Glutamatergic neuron (in vitro differentiated cells): ENCODE measurements at regions not wholly inside any gene's neighbourhood (a gene's known extent, or its start where the extent isn't known, plus 50 kb on each side); places are given as distances from the start of the nearest gene placed in this dataset.

Experiments
- DNase-seq: peaks from one replicate; pipeline ENCODE4 v3.0.0; 2022
- H3K27ac Mint-ChIP-seq: one replicate; pipeline ENCODE4 v1.8.0; 2020; ENCODE audit warnings: mild to moderate bottlenecking, mixed read lengths, inconsistent platforms; ENCODE audit not compliant: unreplicated experiment
- H3K27me3 Mint-ChIP-seq: one replicate; pipeline ENCODE4 v1.8.0; 2020; ENCODE audit warnings: mild to moderate bottlenecking, moderate library complexity, mixed read lengths, inconsistent platforms; ENCODE audit not compliant: unreplicated experiment
- H3K36me3 Mint-ChIP-seq: one replicate; pipeline ENCODE4 v1.8.0; 2020; ENCODE audit warnings: mild to moderate bottlenecking, mixed read lengths, inconsistent platforms; ENCODE audit not compliant: unreplicated experiment
- H3K4me1 Mint-ChIP-seq: one replicate; pipeline ENCODE4 v1.8.0; 2020; ENCODE audit warnings: mild to moderate bottlenecking, low read depth, mixed read lengths, inconsistent platforms; ENCODE audit not compliant: unreplicated experiment
- H3K4me3 Mint-ChIP-seq: one replicate; pipeline ENCODE4 v1.8.0; 2020; ENCODE audit warnings: mild to moderate bottlenecking, mixed read lengths, inconsistent platforms; ENCODE audit not compliant: unreplicated experiment
- H3K9me3 Mint-ChIP-seq: one replicate; pipeline ENCODE4 v1.8.0; 2020; ENCODE audit warnings: mild to moderate bottlenecking, moderate library complexity, mixed read lengths, inconsistent platforms; ENCODE audit not compliant: unreplicated experiment
- TF ChIP-seq, protein P1 (sequence below): fragments of 200-600 bp; sonication (generic); IDR thresholded peaks from one replicate; pipeline ENCODE4 v1.5.0; 2021; ENCODE audit not compliant: partially characterized antibody, unreplicated experiment

DNA sequence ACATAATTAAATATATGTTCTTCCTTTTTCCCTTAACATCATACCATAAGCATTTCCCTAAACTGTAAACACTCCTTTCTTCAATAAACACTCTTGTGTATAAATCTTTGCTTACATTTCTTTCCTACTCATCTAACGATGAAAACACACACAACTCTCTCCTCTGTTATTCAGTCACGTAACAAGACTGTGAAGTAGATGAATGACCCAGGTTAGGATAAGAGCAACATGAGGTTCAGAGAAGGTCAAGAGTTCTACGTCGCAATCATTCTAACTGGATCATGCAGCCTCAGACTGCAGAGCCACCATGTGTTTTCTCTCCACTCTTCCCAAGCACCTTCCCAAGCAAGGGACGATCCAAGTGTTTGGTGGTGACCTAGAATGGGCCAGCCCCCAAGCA is 70.5 kb upstream of the SPTLC1 start:
- no peak for DNase-seq
- no peak overlapping the region for H3K4me3 Mint-ChIP-seq
- H3K4me1 Mint-ChIP-seq: peaks cover 4% of the 10 kb centered on the region
- peaks cover 9% of the 10 kb centered on the region for H3K27me3 Mint-ChIP-seq
- H3K9me3 Mint-ChIP-seq: peaks cover 3% of the 10 kb centered on the region
- no peaks in the 10 kb centered on the region for H3K36me3 Mint-ChIP-seq
- H3K27ac Mint-ChIP-seq: no peak overlapping the region
- TF ChIP-seq, protein P1, sequence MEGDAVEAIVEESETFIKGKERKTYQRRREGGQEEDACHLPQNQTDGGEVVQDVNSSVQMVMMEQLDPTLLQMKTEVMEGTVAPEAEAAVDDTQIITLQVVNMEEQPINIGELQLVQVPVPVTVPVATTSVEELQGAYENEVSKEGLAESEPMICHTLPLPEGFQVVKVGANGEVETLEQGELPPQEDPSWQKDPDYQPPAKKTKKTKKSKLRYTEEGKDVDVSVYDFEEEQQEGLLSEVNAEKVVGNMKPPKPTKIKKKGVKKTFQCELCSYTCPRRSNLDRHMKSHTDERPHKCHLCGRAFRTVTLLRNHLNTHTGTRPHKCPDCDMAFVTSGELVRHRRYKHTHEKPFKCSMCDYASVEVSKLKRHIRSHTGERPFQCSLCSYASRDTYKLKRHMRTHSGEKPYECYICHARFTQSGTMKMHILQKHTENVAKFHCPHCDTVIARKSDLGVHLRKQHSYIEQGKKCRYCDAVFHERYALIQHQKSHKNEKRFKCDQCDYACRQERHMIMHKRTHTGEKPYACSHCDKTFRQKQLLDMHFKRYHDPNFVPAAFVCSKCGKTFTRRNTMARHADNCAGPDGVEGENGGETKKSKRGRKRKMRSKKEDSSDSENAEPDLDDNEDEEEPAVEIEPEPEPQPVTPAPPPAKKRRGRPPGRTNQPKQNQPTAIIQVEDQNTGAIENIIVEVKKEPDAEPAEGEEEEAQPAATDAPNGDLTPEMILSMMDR: no peak

DNA sequence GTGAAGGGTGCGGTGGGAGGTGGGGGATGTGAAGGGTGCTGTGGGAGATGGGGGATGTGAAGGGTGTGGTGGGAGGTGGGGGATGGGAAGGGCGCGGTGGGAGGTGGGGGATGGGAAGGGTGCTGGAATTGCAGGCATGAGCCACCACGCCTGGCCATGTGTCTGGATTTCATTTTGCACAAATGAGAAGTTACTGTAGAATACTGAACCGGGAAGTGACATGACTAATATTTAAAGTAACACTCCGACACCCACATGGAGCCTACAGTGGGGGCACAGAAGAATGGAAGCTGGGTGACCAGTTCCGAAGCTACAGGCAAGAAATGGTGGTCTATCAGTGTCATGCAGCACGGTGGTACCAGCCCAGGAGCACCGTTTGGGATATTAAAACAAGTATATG is 69.9 kb upstream of the SPTLC1 start:
- peaks cover 3% of the 10 kb centered on the region for H3K9me3 Mint-ChIP-seq
- H3K36me3 Mint-ChIP-seq: no peaks in the 10 kb centered on the region
- H3K27ac Mint-ChIP-seq: no peak overlapping the region
- peaks cover 9% of the 10 kb centered on the region for H3K27me3 Mint-ChIP-seq
- no peak overlapping the region for H3K4me3 Mint-ChIP-seq
- H3K4me1 Mint-ChIP-seq: peaks cover 4% of the 10 kb centered on the region
- no peak for DNase-seq
- TF ChIP-seq, protein P1: no peak

DNA sequence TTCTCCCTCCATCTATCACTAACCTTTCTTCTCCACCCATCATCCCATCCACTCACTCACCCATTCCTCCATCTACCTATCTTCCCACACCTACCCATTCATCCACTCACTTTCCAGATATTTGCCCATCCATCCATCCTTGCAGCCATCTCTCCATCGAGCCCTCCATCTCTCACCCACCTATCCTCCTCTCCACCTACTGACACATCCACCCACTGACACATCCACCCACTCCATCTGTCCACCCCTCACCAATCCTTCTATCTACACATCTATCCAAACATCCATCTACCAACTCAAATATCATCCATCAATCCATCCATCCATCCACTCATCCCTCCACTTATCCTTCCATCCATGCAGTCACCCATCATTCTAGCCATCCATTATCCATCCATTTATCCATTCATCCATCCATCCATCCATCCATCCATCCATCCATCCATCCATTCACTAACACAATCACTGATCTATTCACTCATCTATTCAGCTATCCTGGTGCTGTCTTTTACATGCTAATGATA is 68.9 kb upstream of the SPTLC1 start:
- Mint-ChIP-seq H3K4me1 (peaks cover 4% of the 10 kb centered on the region), H3K9me3 (peaks cover 6% of the 10 kb centered on the region), H3K27ac (no peak overlapping the region), H3K4me3 (no peak overlapping the region), H3K27me3 (peaks cover 9% of the 10 kb centered on the region), H3K36me3 (no peaks in the 10 kb centered on the region)
- no peak for DNase-seq
- TF ChIP-seq, protein P1: no peak

DNA sequence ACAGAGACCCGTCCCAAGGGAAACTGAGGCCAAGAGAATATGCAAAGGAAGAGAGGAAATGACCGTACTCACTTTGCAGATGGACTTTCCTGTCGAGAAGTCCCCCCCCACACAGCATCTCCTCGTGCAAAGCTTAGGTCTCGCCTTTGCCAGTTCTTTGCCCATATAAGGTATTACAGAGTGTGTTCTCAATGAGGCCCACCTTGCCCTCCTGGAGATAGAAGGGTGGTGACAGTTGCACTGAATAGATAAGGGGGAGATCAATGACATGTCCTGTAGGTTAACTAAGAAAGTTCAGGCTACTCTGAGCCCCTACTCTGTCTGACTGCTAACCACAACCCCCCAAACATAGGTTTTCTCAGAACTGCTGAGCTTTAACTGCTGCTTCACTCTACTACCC is 68.2 kb upstream of the SPTLC1 start:
- TF ChIP-seq, protein P1: no peak
- H3K36me3 Mint-ChIP-seq: no peaks in the 10 kb centered on the region
- no peak overlapping the region for H3K27ac Mint-ChIP-seq
- peaks cover 4% of the 10 kb centered on the region for H3K4me1 Mint-ChIP-seq
- no peak overlapping the region for H3K4me3 Mint-ChIP-seq
- peaks cover 6% of the 10 kb centered on the region for H3K9me3 Mint-ChIP-seq
- no peak for DNase-seq
- H3K27me3 Mint-ChIP-seq: peaks cover 10% of the 10 kb centered on the region

DNA sequence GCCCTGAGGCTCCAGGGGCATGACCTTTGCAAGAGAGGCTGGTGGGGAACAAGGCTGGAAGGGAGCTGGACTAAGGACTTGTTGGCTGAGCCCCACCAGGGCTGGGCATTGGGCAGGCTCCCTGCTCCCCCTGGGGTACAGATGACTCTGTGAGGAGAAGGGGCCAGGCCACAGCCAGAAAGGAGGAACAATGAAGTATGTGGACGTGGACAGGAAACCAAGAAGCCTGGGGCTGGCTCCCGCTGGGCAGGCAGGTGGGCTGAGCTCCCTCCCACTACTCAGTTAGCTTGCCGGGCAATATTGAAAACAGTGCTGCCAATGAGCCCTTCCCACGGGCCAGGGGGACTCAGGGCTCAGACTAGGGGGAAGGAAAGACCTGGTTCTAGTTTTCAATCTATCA is 66.1 kb upstream of the SPTLC1 start:
- no peak for DNase-seq
- no peaks in the 10 kb centered on the region for H3K36me3 Mint-ChIP-seq
- no peak overlapping the region for H3K4me3 Mint-ChIP-seq
- peaks cover 8% of the 10 kb centered on the region for H3K27me3 Mint-ChIP-seq
- H3K9me3 Mint-ChIP-seq: peaks cover 8% of the 10 kb centered on the region
- TF ChIP-seq, protein P1: no peak
- peaks cover 4% of the 10 kb centered on the region for H3K4me1 Mint-ChIP-seq
- H3K27ac Mint-ChIP-seq: no peak overlapping the region
